ENCODE measurements at regions not wholly inside any gene's neighbourhood (a gene's known extent, or its start where the extent isn't known, plus 50 kb on each side); places are given as distances from the start of the nearest gene placed in this dataset.
"Not testable (repeated sequence)": the region's sequence is repeated elsewhere in the genome, so short reads cannot be mapped to it uniquely, and the experiment has no call there.

GRCh38 chr15:79640206-79640605, 208.1 kb downstream of the MINAR1 start:
- Mint-ChIP-seq H3K4me3 (no peak overlapping the region), H3K4me1 (no peaks in the 10 kb centered on the region), H3K27ac (no peak overlapping the region), H3K27me3 (peaks cover 23 to 38% of the 10 kb centered on the region in 2 donors), H3K36me3 (no peaks in the 10 kb centered on the region), H3K9me3 (peaks cover 5 to 12% (median 10%) of the 10 kb centered on the region in 5 donors)
- H3K9me3 ChIP-seq (ENCODE audit: low read length) = no peaks in the 10 kb centered on the region
- no peaks in the 10 kb centered on the region for H3K36me3 ChIP-seq (ENCODE audit: insufficient read depth, low read length)
- ChIA-PET POLR2A (no interaction called here), CTCF (no interaction called here)
- H3K4me1 ChIP-seq (ENCODE audit: insufficient read depth, low read length) = no peaks in the 10 kb centered on the region
- no peak overlapping the region for H3K4me3 ChIP-seq (ENCODE audit: low read length)
- DNase-seq = no peak
- H3K27me3 ChIP-seq (ENCODE audit: insufficient read depth, low read length, poor library complexity, severe bottlenecking) = no peaks in the 10 kb centered on the region
- no peak overlapping the region for H3K27ac ChIP-seq (ENCODE audit: low read depth, low read length)

DNA sequence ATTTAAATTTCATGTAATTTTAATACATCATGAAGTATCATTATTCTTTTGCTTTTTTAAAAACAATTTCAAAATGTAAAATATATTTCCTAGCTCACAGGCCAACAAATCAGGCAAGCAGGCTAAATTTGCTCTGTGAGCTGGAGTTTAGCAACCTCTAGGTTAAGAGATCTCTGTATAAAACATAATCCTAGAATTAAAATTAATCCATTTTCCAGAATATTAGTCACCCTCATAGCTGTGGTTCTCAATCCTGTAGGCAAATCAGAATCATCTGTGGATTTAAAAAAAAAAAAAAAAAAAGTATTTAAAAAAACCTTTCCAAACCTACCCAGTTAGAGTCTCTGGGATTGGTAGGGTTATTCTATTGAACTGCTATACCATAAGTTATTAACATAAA, 209.7 kb downstream of the MINAR1 start:
- H3K9me3 ChIP-seq (ENCODE audit: low read length) = no peaks in the 10 kb centered on the region
- peaks cover 10 to 23% (median 12%) of the 10 kb centered on the region in 5 donors for H3K9me3 Mint-ChIP-seq
- no peaks in the 10 kb centered on the region for H3K27me3 ChIP-seq (ENCODE audit: insufficient read depth, low read length, poor library complexity, severe bottlenecking)
- no peaks in the 10 kb centered on the region for H3K4me1 ChIP-seq (ENCODE audit: insufficient read depth, low read length)
- H3K27ac ChIP-seq (ENCODE audit: low read depth, low read length) = no peak overlapping the region
- CTCF ChIA-PET = no interaction called here
- no peaks in the 10 kb centered on the region for H3K36me3 ChIP-seq (ENCODE audit: insufficient read depth, low read length)
- peaks cover 20 to 35% of the 10 kb centered on the region in 2 donors for H3K27me3 Mint-ChIP-seq
- no peak overlapping the region for H3K27ac Mint-ChIP-seq
- no peaks in the 10 kb centered on the region for H3K4me1 Mint-ChIP-seq
- POLR2A ChIA-PET = no interaction called here
- H3K4me3 ChIP-seq (ENCODE audit: low read length) = no peak overlapping the region
- no peak overlapping the region for H3K4me3 Mint-ChIP-seq
- DNase-seq = no peak
- no peaks in the 10 kb centered on the region for H3K36me3 Mint-ChIP-seq

DNA sequence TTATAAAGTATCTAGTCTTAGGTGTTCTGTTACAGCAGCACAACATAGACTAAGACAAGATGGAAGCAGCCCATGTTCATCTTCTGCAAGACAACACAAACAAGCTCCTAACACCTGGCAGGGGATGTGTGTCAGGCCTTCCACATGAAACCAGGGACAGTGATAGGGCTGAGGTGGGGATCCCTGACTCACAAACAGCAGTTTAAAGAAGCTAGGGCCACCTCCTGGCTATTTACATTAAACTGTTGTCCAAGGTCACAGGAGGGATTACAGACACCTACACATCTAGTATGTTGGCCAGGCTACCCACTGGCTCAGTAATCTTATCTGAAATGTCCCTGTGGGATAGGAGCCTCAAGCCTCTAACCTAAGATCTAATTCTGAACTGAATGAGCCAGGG, 211.3 kb downstream of the MINAR1 start:
- Mint-ChIP-seq H3K27ac (no peak overlapping the region), H3K36me3 (no peaks in the 10 kb centered on the region), H3K9me3 (peaks cover 10 to 25% (median 14%) of the 10 kb centered on the region in 5 donors), H3K4me3 (no peak overlapping the region), H3K4me1 (no peaks in the 10 kb centered on the region), H3K27me3 (peaks cover 15 to 25% of the 10 kb centered on the region in 2 donors)
- no peak overlapping the region for H3K27ac ChIP-seq (ENCODE audit: low read depth, low read length)
- H3K4me1 ChIP-seq (ENCODE audit: insufficient read depth, low read length) = no peaks in the 10 kb centered on the region
- no peaks in the 10 kb centered on the region for H3K9me3 ChIP-seq (ENCODE audit: low read length)
- H3K4me3 ChIP-seq (ENCODE audit: low read length) = no peak overlapping the region
- DNase-seq = no peak
- CTCF ChIA-PET = no interaction called here
- POLR2A ChIA-PET = no interaction called here
- no peaks in the 10 kb centered on the region for H3K27me3 ChIP-seq (ENCODE audit: insufficient read depth, low read length, poor library complexity, severe bottlenecking)
- no peaks in the 10 kb centered on the region for H3K36me3 ChIP-seq (ENCODE audit: insufficient read depth, low read length)

- Mint-ChIP-seq H3K4me3 (no peak overlapping the region), H3K4me1 (no peaks in the 10 kb centered on the region), H3K9me3 (peaks cover 10 to 25% (median 14%) of the 10 kb centered on the region in 5 donors), H3K27ac (no peak overlapping the region), H3K27me3 (peaks cover 13 to 25% of the 10 kb centered on the region in 2 donors), H3K36me3 (no peaks in the 10 kb centered on the region)
- ChIA-PET CTCF (no interaction called here), POLR2A (no interaction called here)
- Histone ChIP-seq H3K4me1 (ENCODE audit: insufficient read depth, low read length) (no peaks in the 10 kb centered on the region), H3K36me3 (ENCODE audit: insufficient read depth, low read length) (no peaks in the 10 kb centered on the region), H3K4me3 (ENCODE audit: low read length) (no peak overlapping the region), H3K27me3 (ENCODE audit: insufficient read depth, low read length, poor library complexity, severe bottlenecking) (no peaks in the 10 kb centered on the region), H3K27ac (ENCODE audit: low read depth, low read length) (no peak overlapping the region), H3K9me3 (ENCODE audit: low read length) (no peaks in the 10 kb centered on the region)
- DNase-seq = no peak
Observed at GRCh38 chr15:79644091-79644490, 212.0 kb downstream of the MINAR1 start.

DNA sequence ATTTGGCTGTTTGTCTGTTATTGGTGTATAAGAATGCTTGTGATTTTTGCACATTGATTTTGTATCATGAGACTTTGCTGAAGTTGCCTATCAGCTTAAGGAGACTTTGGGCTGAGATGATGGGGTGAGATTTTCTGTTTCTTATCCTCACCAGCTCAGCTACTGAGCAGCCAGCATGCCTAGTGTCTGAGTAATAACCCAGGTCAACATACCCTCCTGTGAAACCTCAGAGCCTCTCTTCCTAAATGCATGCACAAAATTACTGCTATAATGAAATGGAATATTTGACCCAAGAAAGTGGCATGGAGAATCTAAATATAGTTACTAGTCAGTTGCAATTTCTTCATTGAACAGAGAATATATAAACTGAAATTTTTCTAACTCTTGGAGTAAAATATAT, 220.8 kb downstream of the MINAR1 start:
- POLR2A ChIA-PET; H3K4me3 Mint-ChIP-seq; H3K27ac Mint-ChIP-seq; H3K4me1 Mint-ChIP-seq; H3K36me3 Mint-ChIP-seq; H3K4me3 ChIP-seq (ENCODE audit: low read length); H3K4me1 ChIP-seq (ENCODE audit: insufficient read depth, low read length); H3K27me3 ChIP-seq (ENCODE audit: insufficient read depth, low read length, poor library complexity, severe bottlenecking); H3K36me3 ChIP-seq (ENCODE audit: insufficient read depth, low read length); CTCF ChIA-PET; H3K27ac ChIP-seq (ENCODE audit: low read depth, low read length); H3K9me3 ChIP-seq (ENCODE audit: low read length); DNase-seq: not testable (repeated sequence)
- Mint-ChIP-seq H3K27me3 (peaks cover 6 to 43% of the 10 kb centered on the region in 2 donors), H3K9me3 (peaks cover 0 to 11% (median 4%) of the 10 kb centered on the region in 5 donors)

DNA sequence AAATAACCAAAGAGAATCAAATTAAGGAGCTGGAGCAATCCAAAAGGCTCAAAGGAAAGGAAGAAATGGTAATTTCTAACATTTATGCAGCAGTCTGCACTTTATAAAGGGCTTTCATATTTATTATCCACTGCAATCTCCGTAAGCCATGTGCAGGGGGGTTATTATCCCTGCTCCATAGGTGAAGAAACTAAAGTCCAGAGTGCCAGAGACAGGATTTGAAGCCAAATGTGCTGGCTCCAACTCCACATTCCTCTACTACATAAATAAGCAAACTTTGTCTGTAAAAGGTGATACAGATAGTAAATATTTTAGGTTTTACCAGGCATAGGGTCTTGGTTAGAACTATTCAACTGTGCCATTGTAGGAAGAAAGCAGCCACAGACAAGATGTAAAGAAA, 221.4 kb downstream of the MINAR1 start:
- Histone ChIP-seq H3K27me3 (ENCODE audit: insufficient read depth, low read length, poor library complexity, severe bottlenecking) (no peaks in the 10 kb centered on the region), H3K9me3 (ENCODE audit: low read length) (no peaks in the 10 kb centered on the region), H3K36me3 (ENCODE audit: insufficient read depth, low read length) (no peaks in the 10 kb centered on the region), H3K27ac (ENCODE audit: low read depth, low read length) (no peak overlapping the region), H3K4me3 (ENCODE audit: low read length) (no peak overlapping the region), H3K4me1 (ENCODE audit: insufficient read depth, low read length) (no peaks in the 10 kb centered on the region)
- H3K4me3 Mint-ChIP-seq = no peak overlapping the region
- ChIA-PET CTCF (no interaction called here), POLR2A (no interaction called here)
- H3K27ac Mint-ChIP-seq = no peak overlapping the region
- H3K4me1 Mint-ChIP-seq = no peaks in the 10 kb centered on the region
- H3K27me3 Mint-ChIP-seq = peaks cover 6 to 47% of the 10 kb centered on the region in 2 donors
- peaks cover 0 to 11% (median 4%) of the 10 kb centered on the region in 5 donors for H3K9me3 Mint-ChIP-seq
- H3K36me3 Mint-ChIP-seq = no peaks in the 10 kb centered on the region
- no peak for DNase-seq

- Mint-ChIP-seq H3K4me1 (no peaks in the 10 kb centered on the region), H3K36me3 (no peaks in the 10 kb centered on the region), H3K27ac (no peak overlapping the region), H3K4me3 (no peak overlapping the region), H3K27me3 (peaks cover 6 to 47% of the 10 kb centered on the region in 2 donors), H3K9me3 (peaks cover 0 to 11% (median 3%) of the 10 kb centered on the region in 5 donors)
- Histone ChIP-seq H3K9me3 (ENCODE audit: low read length) (no peaks in the 10 kb centered on the region), H3K27ac (ENCODE audit: low read depth, low read length) (no peak overlapping the region), H3K36me3 (ENCODE audit: insufficient read depth, low read length) (no peaks in the 10 kb centered on the region), H3K27me3 (ENCODE audit: insufficient read depth, low read length, poor library complexity, severe bottlenecking) (no peaks in the 10 kb centered on the region), H3K4me3 (ENCODE audit: low read length) (no peak overlapping the region), H3K4me1 (ENCODE audit: insufficient read depth, low read length) (no peaks in the 10 kb centered on the region)
- ChIA-PET POLR2A (no interaction called here), CTCF (no interaction called here)
- DNase-seq = no peak
Observed at GRCh38 chr15:79656151-79657000, 224.2 kb downstream of the MINAR1 start.

DNA sequence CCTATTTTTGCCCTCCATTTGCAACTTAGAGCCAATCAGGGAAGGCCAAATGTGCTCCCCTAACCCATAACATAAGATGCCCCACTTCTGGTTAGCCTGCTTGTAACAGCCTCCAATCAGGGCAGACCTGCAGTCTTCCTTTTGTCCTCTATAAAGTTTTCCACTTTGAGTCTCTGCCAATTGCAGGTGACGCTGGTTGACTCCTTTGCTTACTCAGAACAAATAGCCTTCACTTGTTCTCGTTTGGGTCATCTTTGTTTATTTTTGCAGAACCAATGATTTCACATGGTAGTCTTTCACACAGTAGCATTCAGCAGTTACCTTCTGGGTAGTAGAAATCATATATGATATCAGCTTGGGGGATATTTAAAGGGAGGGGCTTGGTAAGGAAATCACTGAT, 225.6 kb downstream of the MINAR1 start:
- H3K4me3 Mint-ChIP-seq = no peak overlapping the region
- H3K9me3 Mint-ChIP-seq = peaks cover 0 to 9% (median 2%) of the 10 kb centered on the region in 5 donors
- H3K36me3 ChIP-seq (ENCODE audit: insufficient read depth, low read length) = no peaks in the 10 kb centered on the region
- no peak for DNase-seq
- CTCF ChIA-PET = no interaction called here
- H3K4me1 ChIP-seq (ENCODE audit: insufficient read depth, low read length) = no peaks in the 10 kb centered on the region
- no peak overlapping the region for H3K4me3 ChIP-seq (ENCODE audit: low read length)
- POLR2A ChIA-PET = no interaction called here
- no peaks in the 10 kb centered on the region for H3K4me1 Mint-ChIP-seq
- no peak overlapping the region for H3K27ac Mint-ChIP-seq
- H3K27me3 Mint-ChIP-seq = peaks cover 6 to 59% of the 10 kb centered on the region in 2 donors
- no peak overlapping the region for H3K27ac ChIP-seq (ENCODE audit: low read depth, low read length)
- no peaks in the 10 kb centered on the region for H3K27me3 ChIP-seq (ENCODE audit: insufficient read depth, low read length, poor library complexity, severe bottlenecking)
- H3K9me3 ChIP-seq (ENCODE audit: low read length) = no peaks in the 10 kb centered on the region
- no peaks in the 10 kb centered on the region for H3K36me3 Mint-ChIP-seq

Data from CD8-positive, alpha-beta memory T cell (primary cell).